Naive B cell (primary cell): ENCODE measurements at regions not wholly inside any gene's neighbourhood (a gene's known extent, or its start where the extent isn't known, plus 50 kb on each side); places are given as distances from the start of the nearest gene placed in this dataset.
A peak's percentile ranks its signal among the peaks of the same experiment; 100 is the strongest.

Experiments
- ATAC-seq, 2 donors: fragments of 150-1000 bp; cut with Tn5 transposase; 2 replicates each; pipeline ENCODE4 v1.10.0; 2021; ENCODE audit warnings: low read depth in 2 of 2, mild to moderate bottlenecking in 2 of 2, moderate library complexity in 2 of 2
- DNase-seq: peaks from one replicate; pipeline ENCODE4 v3.0.0; 2022
- H3K27ac Mint-ChIP-seq, 6 donors: one replicate each; pipeline ENCODE4 v1.8.0; 2020 to 2022; ENCODE audit warnings: mild to moderate bottlenecking in 6 of 6, mixed read lengths in 6 of 6, moderate library complexity in 5 of 6, inconsistent platforms in 2 of 6
- H3K27me3 Mint-ChIP-seq, 3 donors: one replicate each; pipeline ENCODE4 v1.8.0; 2021 to 2022; ENCODE audit warnings: mixed read lengths in 3 of 3, mild to moderate bottlenecking in 1 of 3
- H3K36me3 Mint-ChIP-seq, 2 donors: one replicate each; pipeline ENCODE4 v1.8.0; 2020 to 2022; ENCODE audit warnings: mixed read lengths in 2 of 2, inconsistent platforms in 1 of 2, mild to moderate bottlenecking in 1 of 2
- H3K4me1 Mint-ChIP-seq, 3 donors: one replicate each; pipeline ENCODE4 v1.8.0; 2020 to 2022; ENCODE audit warnings: mixed read lengths in 3 of 3, inconsistent platforms in 1 of 3, mild to moderate bottlenecking in 1 of 3, moderate library complexity in 1 of 3
- H3K4me3 Mint-ChIP-seq, 8 donors: one replicate each; pipeline ENCODE4 v1.8.0; 2020 to 2022; ENCODE audit warnings: mild to moderate bottlenecking in 8 of 8, mixed read lengths in 8 of 8, moderate library complexity in 8 of 8, inconsistent platforms in 2 of 8
- H3K9me3 Mint-ChIP-seq, 7 donors: one replicate each; pipeline ENCODE4 v1.8.0; 2020 to 2022; ENCODE audit warnings: mixed read lengths in 7 of 7, mild to moderate bottlenecking in 5 of 7, inconsistent platforms in 2 of 7, moderate library complexity in 1 of 7

DNA sequence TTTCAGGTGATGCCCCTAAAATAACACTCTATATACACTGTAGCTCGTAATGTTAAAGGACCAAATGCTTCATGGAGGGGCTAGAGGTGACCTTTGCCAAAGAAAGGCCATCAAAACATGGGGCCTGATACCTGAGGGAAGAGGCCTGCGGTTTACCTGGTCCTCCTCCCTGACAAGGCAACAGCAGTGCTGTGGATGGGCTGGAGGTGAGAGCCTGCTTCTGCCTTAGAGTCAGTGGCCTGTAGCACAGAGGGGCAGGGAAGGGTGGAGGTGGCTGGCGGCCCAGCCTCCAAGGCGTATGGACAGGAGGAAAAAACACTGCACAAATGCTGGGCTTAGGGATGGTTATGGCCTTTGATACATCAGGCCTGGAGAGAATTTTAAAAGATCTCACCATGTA is 137.8 kb upstream of the USP38 start:
- peaks cover 0 to 6% (median 0%) of the 10 kb centered on the region in 7 donors for H3K9me3 Mint-ChIP-seq
- no peaks in the 10 kb centered on the region for H3K36me3 Mint-ChIP-seq
- ATAC-seq (no peak), DNase-seq (no peak)
- H3K4me3 Mint-ChIP-seq = no peak overlapping the region
- H3K27ac Mint-ChIP-seq = no peak overlapping the region
- no peaks in the 10 kb centered on the region for H3K27me3 Mint-ChIP-seq
- H3K4me1 Mint-ChIP-seq = no peaks in the 10 kb centered on the region

DNA sequence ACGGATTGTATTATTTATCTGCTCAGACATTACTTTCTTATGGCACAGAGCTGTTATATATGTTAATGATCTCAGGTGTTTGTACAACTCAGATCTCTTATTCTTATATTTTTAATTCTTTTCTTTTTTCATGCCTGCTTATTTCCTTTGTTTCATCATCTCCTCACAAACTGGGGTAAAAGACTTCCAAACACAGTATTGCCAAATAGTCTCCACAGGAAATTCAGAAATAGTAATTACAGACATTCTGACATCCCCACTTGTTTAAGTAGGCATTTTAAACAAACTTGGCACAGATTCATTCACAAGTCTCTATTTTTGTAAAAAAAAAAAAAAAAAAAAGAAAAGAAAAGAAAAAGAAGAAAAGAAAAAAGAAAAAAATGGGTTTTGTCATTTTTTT is 129.7 kb upstream of the USP38 start:
- H3K27ac Mint-ChIP-seq = no peak overlapping the region
- H3K4me3 Mint-ChIP-seq = no peak overlapping the region
- peaks cover 2 to 23% (median 6%) of the 10 kb centered on the region in 7 donors for H3K9me3 Mint-ChIP-seq
- DNase-seq = no peak
- no peak for ATAC-seq
- no peaks in the 10 kb centered on the region for H3K36me3 Mint-ChIP-seq
- no peaks in the 10 kb centered on the region for H3K4me1 Mint-ChIP-seq
- H3K27me3 Mint-ChIP-seq = no peaks in the 10 kb centered on the region

DNA sequence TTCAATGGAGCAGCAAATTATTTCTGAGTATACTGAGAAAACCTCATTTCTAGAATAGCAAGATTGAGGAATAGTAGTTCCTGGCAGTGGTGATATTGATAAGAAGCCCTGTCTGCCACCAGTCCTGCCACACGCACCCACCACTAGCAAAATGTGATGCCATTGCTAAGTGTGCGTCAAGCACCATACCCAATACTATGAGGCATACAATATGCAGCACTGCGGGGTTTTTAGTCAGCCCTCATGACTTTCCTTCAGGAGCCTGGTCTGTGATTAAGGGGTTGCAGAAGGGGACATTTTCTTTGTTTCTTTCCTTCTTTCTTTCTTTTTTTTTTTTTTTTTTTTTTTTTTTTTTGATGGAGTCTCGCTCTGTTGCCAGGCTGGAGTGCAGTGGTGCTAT is 128.7 kb upstream of the USP38 start:
- no peaks in the 10 kb centered on the region for H3K27me3 Mint-ChIP-seq
- ATAC-seq = no peak
- H3K36me3 Mint-ChIP-seq = no peaks in the 10 kb centered on the region
- H3K27ac Mint-ChIP-seq = no peak overlapping the region
- no peak for DNase-seq
- H3K9me3 Mint-ChIP-seq = peaks cover 2 to 23% (median 6%) of the 10 kb centered on the region in 7 donors
- no peaks in the 10 kb centered on the region for H3K4me1 Mint-ChIP-seq
- H3K4me3 Mint-ChIP-seq = no peak overlapping the region

DNA sequence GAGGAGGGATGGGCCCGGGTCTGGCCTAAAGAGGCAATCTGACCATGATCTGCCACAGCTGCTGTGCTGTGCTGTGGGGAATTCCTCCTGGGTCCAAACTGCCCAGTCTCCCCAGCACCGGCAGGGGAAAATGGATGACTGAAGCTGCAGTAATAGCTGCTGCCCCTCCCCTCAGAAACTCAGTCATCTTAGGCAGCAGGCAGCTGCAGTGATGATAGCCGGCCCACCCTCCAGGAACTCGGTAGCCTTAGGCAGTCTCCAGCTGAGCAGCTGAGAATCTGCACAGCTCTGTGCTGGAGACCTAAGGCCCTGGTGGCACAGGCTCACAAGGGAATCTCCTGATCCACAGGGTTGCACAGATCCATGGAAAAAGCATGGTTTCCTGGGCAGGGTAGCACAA is 113.4 kb upstream of the USP38 start:
- no peaks in the 10 kb centered on the region for H3K4me1 Mint-ChIP-seq
- H3K9me3 Mint-ChIP-seq = peaks cover 2 to 58% (median 25%) of the 10 kb centered on the region in 7 donors
- H3K27me3 Mint-ChIP-seq = peaks cover 0 to 12% (median 0%) of the 10 kb centered on the region in 3 donors
- H3K4me3 Mint-ChIP-seq = no peak overlapping the region
- no peak for ATAC-seq
- DNase-seq = no peak
- peaks cover 3 to 11% of the 10 kb centered on the region in 2 donors for H3K36me3 Mint-ChIP-seq
- H3K27ac Mint-ChIP-seq = no peak overlapping the region

DNA sequence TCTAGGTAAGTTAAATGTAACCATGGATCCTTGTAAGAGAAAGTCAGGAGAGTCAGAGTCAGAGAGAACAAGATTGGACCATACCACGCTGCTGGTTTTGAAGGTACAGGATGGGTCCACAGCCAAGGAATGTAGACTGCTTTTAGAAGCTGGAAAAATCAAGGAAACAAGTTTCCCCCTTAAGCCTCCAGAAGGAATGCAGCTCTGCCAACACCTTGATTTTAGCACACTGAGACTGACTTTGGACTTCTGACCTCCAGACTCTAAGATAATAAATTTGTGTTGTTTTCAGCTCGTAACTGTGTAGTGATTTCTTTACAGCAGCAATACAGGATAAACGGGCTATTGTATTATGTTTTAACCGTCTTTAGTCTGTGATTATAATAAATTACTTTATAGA is 108.0 kb upstream of the USP38 start:
- peaks cover 0 to 11% (median 8%) of the 10 kb centered on the region in 3 donors for H3K27me3 Mint-ChIP-seq
- H3K4me3 Mint-ChIP-seq = no peak overlapping the region
- H3K27ac Mint-ChIP-seq = no peak overlapping the region

DNA sequence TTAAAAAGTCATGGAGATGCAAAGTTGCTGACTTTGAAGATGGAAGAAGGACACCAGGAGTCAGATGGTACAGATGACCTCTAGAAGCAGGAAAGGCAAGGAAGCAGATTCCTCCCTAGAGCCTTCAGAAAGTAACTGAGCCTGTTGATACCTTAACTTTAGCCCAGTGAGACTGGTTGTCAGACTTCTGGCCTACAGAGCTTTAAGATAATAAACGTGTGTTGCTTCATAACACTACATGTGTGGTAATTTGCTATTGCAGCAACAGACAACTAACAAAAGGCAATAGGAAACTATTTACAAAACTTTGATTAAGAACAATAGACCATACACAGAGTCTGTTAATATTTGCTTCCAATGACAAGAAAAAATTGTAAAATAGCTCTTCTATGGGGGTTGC is 102.0 kb upstream of the USP38 start:
- H3K4me3 Mint-ChIP-seq = no peak overlapping the region
- no peaks in the 10 kb centered on the region for H3K36me3 Mint-ChIP-seq
- DNase-seq (no peak), ATAC-seq (no peak)
- H3K27me3 Mint-ChIP-seq = peaks cover 0 to 10% (median 8%) of the 10 kb centered on the region in 3 donors
- H3K4me1 Mint-ChIP-seq = no peaks in the 10 kb centered on the region
- H3K27ac Mint-ChIP-seq = no peak overlapping the region
- H3K9me3 Mint-ChIP-seq = peaks cover 0 to 4% (median 0%) of the 10 kb centered on the region in 7 donors

More for the DNA sequence above, 108.0 kb upstream of the USP38 start:
- H3K4me1 Mint-ChIP-seq = no peaks in the 10 kb centered on the region
- no peak for ATAC-seq
- H3K36me3 Mint-ChIP-seq = peaks cover 0 to 3% of the 10 kb centered on the region in 2 donors
- H3K9me3 Mint-ChIP-seq = peaks cover 0 to 21% (median 4%) of the 10 kb centered on the region in 7 donors
- DNase-seq = no peak

DNA sequence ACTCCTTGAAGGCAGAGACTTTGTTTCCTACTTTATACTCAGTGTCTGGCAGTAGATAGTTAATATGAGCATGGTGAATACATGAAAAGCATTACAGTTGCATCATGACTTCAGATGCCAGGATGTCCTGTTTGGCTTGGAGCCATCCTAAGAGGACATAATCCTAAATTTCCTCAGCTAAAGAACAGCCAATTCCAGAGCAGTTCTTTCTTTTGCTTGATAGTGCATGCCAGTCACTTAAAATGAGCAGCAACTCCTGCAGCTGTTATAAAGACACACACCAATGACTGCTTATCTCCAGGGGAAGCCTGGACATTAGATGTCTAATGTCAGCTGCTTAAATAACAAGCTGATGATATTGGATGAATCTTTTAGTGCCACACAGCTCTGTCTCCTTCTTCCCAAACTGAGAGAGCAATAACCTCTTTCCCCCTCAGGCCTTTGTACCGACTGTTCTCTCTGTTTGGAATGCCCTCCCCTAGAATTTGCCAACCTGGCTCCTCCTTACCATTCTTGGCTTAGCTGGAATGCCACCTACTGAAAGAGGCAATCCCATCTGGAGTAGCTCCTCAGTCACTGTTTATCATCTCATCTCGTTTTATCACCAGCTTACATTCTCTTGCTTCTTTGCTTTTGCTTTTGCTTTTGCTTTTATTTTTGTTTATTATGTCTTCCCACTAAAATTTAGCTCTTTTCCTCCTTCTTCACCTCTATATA is 100.8 kb upstream of the USP38 start:
- Mint-ChIP-seq H3K27me3 (peaks cover 0 to 10% (median 8%) of the 10 kb centered on the region in 3 donors), H3K27ac (no peak overlapping the region), H3K4me1 (no peaks in the 10 kb centered on the region), H3K9me3 (peaks cover 0 to 4% (median 0%) of the 10 kb centered on the region in 7 donors), H3K36me3 (no peaks in the 10 kb centered on the region), H3K4me3 (peak overlapping the region in 1 of 8 donors; percentile 71)
- ATAC-seq (no peak), DNase-seq (no peak)

DNA sequence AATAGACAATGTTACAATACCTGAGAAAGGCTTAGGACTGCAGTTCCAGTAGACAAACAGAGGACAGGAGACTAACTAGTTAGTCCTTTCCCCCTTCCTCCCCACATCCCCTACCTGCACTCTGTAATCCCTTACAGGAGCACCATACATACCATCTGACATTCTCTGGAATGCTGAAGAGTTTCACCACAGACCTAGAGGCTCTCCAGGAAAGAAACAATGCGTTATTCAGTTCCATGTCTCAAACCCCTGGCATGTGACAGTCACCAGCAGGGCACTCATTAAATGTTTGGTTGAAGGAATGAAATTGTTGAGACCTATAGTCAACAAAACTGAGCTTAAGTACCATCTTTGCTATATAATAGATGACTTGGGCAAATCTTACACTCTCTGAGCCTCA is 100.2 kb upstream of the USP38 start:
- Mint-ChIP-seq H3K4me1 (no peaks in the 10 kb centered on the region), H3K27ac (no peak overlapping the region), H3K27me3 (peaks cover 0 to 7% (median 7%) of the 10 kb centered on the region in 3 donors), H3K9me3 (peaks cover 0 to 4% (median 0%) of the 10 kb centered on the region in 7 donors), H3K36me3 (no peaks in the 10 kb centered on the region), H3K4me3 (no peak overlapping the region)
- ATAC-seq = no peak
- no peak for DNase-seq

DNA sequence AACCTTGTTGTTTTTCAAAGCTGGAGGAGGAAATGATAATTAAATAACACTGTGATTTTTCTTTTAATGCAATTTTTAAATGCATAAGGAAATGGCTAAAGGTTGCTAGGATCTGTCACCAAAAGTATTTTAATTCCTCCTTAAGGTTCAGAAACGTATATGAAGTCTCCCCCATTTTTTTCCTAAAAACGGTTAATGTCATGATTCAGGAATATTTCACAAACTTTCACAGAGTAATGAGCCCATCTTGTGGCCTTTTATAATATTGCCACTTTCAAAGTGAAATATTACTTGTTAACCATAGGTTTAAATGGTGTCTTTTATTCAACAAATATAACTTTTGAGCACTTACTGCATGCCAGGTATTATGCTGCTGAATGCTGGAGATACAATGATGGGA is 99.5 kb upstream of the USP38 start:
- no peaks in the 10 kb centered on the region for H3K4me1 Mint-ChIP-seq
- peaks cover 0 to under 1% of the 10 kb centered on the region in 2 donors for H3K36me3 Mint-ChIP-seq
- H3K27ac Mint-ChIP-seq = no peak overlapping the region
- ATAC-seq (no peak), DNase-seq (no peak)
- no peak overlapping the region for H3K4me3 Mint-ChIP-seq
- H3K27me3 Mint-ChIP-seq = peaks cover 0 to 4% (median under 1%) of the 10 kb centered on the region in 3 donors
- H3K9me3 Mint-ChIP-seq = peaks cover 0 to 3% (median 1%) of the 10 kb centered on the region in 7 donors

DNA sequence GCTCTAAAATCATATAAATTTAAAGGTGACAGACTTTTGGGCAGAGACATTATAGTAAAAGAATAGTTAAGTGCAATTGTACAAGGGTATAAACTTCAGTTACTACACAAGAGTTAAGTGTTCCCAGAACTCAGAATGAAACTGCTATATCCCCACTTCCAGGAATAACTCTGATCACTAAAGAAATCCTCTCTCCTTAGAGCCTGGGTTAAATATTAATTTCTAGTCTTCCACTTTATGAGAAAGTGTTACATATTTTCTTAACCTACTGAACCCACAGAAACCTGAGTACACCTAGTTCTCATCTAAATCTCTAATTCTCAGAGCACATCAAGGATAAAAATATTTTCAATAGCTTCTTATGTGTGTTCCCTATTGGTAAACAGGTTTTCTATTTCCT is 99.1 kb upstream of the USP38 start:
- Mint-ChIP-seq H3K4me1 (no peaks in the 10 kb centered on the region), H3K27ac (no peak overlapping the region), H3K27me3 (peaks cover 0 to 4% (median 0%) of the 10 kb centered on the region in 3 donors), H3K4me3 (no peak overlapping the region), H3K9me3 (peaks cover 0 to 7% (median 3%) of the 10 kb centered on the region in 7 donors), H3K36me3 (peaks cover 0 to 5% of the 10 kb centered on the region in 2 donors)
- DNase-seq = no peak
- no peak for ATAC-seq

DNA sequence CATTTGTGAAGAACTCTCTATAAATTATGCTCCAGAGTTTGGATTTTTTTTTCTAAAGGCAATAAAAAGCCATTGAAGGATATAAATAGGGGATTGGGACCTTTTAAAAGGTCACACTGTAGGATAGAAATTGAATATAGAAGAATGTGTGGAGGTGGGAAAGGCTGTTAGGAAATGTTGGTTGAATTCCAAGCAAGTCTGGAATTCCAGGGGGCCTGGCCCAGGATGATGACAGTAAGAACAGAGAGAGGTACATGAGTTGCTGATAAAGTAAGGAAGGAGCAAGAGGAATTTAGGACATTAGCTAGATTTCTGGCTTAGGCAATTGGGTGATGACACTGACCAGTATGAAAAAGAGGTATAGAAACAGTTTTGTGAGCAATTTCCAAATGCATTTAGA is 95.4 kb upstream of the USP38 start:
- no peak overlapping the region for H3K27ac Mint-ChIP-seq
- no peaks in the 10 kb centered on the region for H3K4me1 Mint-ChIP-seq
- H3K27me3 Mint-ChIP-seq = peaks cover 0 to 4% (median 0%) of the 10 kb centered on the region in 3 donors
- no peak for DNase-seq
- no peak for ATAC-seq
- H3K4me3 Mint-ChIP-seq = peak overlapping the region in 1 of 8 donors; percentile 0
- peaks cover 0 to 7% of the 10 kb centered on the region in 2 donors for H3K36me3 Mint-ChIP-seq
- H3K9me3 Mint-ChIP-seq = peaks cover 0 to 10% (median 3%) of the 10 kb centered on the region in 7 donors

DNA sequence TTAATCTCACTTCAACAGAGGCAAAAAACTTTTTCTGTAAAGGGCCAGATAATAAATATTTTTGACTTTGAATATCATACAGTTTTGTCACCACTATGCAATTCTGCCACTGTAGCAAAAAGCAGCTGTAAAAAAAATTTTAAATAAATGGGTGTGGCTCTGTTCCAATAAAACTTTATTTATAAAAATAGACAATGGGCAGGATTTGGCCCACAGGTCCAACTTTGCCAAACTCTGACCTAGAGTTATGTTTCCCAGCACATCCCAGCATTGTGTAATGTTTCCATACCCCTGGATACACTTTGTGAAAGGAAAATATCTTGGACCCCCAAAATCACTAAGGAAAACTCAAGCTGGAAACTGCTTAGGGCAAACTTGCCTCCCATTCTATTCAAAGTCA is 94.9 kb upstream of the USP38 start:
- H3K9me3 Mint-ChIP-seq = peaks cover 1 to 16% (median 3%) of the 10 kb centered on the region in 7 donors
- DNase-seq = no peak
- ATAC-seq = no peak
- peaks cover 0 to 7% of the 10 kb centered on the region in 2 donors for H3K36me3 Mint-ChIP-seq
- H3K4me3 Mint-ChIP-seq = no peak overlapping the region
- H3K4me1 Mint-ChIP-seq = no peaks in the 10 kb centered on the region
- no peak overlapping the region for H3K27ac Mint-ChIP-seq
- H3K27me3 Mint-ChIP-seq = peaks cover 0 to 4% (median 0%) of the 10 kb centered on the region in 3 donors

DNA sequence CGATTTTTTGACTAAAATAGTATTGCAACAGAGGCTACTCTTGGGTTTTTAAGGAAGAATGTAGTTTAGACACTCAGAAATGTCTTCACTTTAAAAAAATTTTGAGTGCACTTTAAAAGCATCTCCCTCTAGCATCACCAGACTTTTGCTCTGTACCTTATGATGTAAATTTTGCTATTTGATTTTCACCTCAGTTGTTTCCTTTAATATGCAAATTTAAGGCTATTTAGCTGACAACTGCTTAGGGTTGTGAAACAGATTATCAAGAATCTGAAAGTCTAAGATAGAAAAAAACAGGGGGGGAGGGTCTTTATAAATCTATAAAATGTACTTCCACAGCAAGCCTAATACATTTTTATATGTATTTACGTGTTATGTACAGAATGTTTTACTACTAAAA is 92.9 kb upstream of the USP38 start:
- Mint-ChIP-seq H3K27me3 (no peaks in the 10 kb centered on the region), H3K36me3 (peaks cover 0 to 7% of the 10 kb centered on the region in 2 donors), H3K4me1 (no peaks in the 10 kb centered on the region), H3K4me3 (no peak overlapping the region), H3K9me3 (peaks cover 2 to 26% (median 4%) of the 10 kb centered on the region in 7 donors), H3K27ac (no peak overlapping the region)
- DNase-seq (no peak), ATAC-seq (no peak)

DNA sequence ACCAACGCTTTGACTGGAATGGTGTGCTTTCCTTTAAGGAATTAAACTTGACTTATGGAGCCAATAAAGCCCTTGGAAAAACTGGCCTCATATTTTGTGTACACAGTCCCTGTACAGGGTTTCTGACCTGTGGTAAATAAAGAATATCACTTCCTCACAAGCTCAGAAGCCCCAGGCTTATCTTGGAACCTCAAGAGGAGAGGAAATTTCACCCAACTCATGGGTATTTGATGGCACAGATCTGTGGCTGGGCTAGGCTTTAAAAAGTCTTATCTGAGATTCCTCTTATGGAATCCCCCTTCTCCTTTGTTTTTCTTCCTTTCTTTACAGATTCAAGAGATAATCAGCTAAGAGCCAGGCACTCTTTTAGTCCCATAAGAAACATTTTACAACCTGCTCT is 89.3 kb upstream of the USP38 start:
- DNase-seq = no peak
- H3K36me3 Mint-ChIP-seq = peaks cover 0 to 4% of the 10 kb centered on the region in 2 donors
- H3K4me1 Mint-ChIP-seq = no peaks in the 10 kb centered on the region
- ATAC-seq = no peak
- no peak overlapping the region for H3K27ac Mint-ChIP-seq
- no peak overlapping the region for H3K4me3 Mint-ChIP-seq
- peaks cover 0 to 21% (median 2%) of the 10 kb centered on the region in 7 donors for H3K9me3 Mint-ChIP-seq
- H3K27me3 Mint-ChIP-seq = no peaks in the 10 kb centered on the region
